ENCODE measurements at regions not wholly inside any gene's neighbourhood (a gene's known extent, or its start where the extent isn't known, plus 50 kb on each side); places are given as distances from the start of the nearest gene placed in this dataset.
"Not testable (repeated sequence)": the region's sequence is repeated elsewhere in the genome, so short reads cannot be mapped to it uniquely, and the experiment has no call there.

DNA sequence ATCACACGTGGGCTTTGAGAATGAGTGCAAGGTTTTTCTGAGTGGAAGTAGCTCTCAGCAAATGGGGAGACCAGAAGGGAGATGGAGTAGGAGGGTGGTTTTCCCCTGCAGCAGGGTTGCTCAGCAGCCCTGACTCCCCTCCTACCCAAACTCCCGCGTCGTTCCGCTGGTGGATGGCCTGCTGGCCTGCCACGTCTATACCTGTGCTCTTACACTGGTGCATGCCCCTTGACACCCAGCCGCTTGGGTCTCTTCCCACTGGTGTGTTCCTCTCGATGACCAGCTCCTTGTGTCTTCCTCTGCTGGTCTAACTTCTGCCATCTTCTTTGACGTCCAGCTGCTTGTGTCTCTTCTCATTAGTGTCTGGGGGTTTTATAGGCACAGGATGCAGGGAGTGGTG lies 1797.9 kb downstream of the NCAM2 start:
- Histone ChIP-seq H3K27me3 (no peaks in the 10 kb centered on the region), H3K4me1 (no peaks in the 10 kb centered on the region), H3K36me3 (no peaks in the 10 kb centered on the region), H3K27ac (no peak overlapping the region), H3K4me3 (no peak overlapping the region), H3K9me3 (no peaks in the 10 kb centered on the region)
- WGBS: 93% methylated on average over 9 of the region's 9 CpGs
- TF ChIP-seq, protein P1, sequence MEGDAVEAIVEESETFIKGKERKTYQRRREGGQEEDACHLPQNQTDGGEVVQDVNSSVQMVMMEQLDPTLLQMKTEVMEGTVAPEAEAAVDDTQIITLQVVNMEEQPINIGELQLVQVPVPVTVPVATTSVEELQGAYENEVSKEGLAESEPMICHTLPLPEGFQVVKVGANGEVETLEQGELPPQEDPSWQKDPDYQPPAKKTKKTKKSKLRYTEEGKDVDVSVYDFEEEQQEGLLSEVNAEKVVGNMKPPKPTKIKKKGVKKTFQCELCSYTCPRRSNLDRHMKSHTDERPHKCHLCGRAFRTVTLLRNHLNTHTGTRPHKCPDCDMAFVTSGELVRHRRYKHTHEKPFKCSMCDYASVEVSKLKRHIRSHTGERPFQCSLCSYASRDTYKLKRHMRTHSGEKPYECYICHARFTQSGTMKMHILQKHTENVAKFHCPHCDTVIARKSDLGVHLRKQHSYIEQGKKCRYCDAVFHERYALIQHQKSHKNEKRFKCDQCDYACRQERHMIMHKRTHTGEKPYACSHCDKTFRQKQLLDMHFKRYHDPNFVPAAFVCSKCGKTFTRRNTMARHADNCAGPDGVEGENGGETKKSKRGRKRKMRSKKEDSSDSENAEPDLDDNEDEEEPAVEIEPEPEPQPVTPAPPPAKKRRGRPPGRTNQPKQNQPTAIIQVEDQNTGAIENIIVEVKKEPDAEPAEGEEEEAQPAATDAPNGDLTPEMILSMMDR (IDR thresholded peaks at IDR 0.05): no peak
- TF ChIP-seq POLR2A (IDR thresholded peaks at IDR 0.05): no peak
- no peak for TF ChIP-seq EP300 (IDR thresholded peaks at IDR 0.05)
- TF ChIP-seq POLR2AphosphoS5 (IDR thresholded peaks at IDR 0.05): no peak
- DNase-seq (ENCODE audit: low spot score in 2 of 2): no peak

DNA sequence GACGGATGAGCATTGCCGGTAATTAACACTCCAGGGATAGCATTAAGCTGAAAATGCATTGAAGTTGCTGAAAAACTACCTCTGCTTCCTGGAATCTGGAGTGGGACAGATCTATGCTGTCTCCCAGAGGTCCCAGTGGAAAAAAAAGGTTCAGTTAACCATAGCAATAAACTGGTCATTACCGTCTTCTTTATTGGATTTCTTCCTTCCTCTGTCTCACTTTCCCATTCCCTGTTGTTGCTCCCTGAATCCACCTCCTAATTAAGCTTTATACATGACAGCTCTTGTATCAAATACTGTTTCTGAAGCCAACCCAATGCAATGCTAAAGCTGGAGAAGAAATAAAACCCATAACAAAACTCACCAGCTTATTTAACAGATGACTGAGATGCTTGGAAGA lies 1805.9 kb downstream of the NCAM2 start:
- H3K36me3 ChIP-seq: no peaks in the 10 kb centered on the region
- H3K9me3 ChIP-seq: no peaks in the 10 kb centered on the region
- TF ChIP-seq POLR2AphosphoS5 (IDR thresholded peaks at IDR 0.05) (no peak), EP300 (IDR thresholded peaks at IDR 0.05) (no peak), POLR2A (IDR thresholded peaks at IDR 0.05) (no peak)
- TF ChIP-seq, protein P1 (IDR thresholded peaks at IDR 0.05): no peak
- no peak overlapping the region for H3K27ac ChIP-seq
- no peak overlapping the region for H3K4me3 ChIP-seq
- H3K4me1 ChIP-seq: no peaks in the 10 kb centered on the region
- no peaks in the 10 kb centered on the region for H3K27me3 ChIP-seq
- 69% methylated on average over 3 of the region's 3 CpGs for WGBS
- no peak for DNase-seq (ENCODE audit: low spot score in 2 of 2)

DNA sequence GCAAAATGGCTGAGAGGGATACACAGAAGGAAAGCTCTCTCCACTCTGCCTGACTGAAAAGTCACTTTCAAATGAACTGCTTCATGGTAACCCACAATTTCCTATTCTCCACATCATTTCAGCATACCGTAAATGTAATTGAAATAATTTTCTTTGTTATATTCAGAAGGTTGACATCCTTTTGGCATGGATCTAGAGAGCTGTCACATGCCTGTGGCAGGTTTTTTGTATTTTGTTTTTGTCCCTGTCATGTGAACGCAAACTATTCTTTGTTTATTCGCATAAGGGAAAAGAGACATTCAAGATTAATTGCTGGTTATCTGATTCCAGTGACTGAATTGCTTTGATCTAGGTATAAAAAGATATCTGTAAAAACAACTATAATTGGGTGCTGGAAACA lies 1808.1 kb downstream of the NCAM2 start:
- Histone ChIP-seq H3K27ac (no peak overlapping the region), H3K27me3 (no peaks in the 10 kb centered on the region), H3K9me3 (no peaks in the 10 kb centered on the region), H3K4me1 (no peaks in the 10 kb centered on the region), H3K36me3 (no peaks in the 10 kb centered on the region), H3K4me3 (no peak overlapping the region)
- DNase-seq (ENCODE audit: low spot score in 2 of 2): no peak
- no peak for TF ChIP-seq POLR2AphosphoS5 (IDR thresholded peaks at IDR 0.05)
- no peak for TF ChIP-seq POLR2A (IDR thresholded peaks at IDR 0.05)
- TF ChIP-seq, protein P1 (IDR thresholded peaks at IDR 0.05): no peak
- no peak for TF ChIP-seq EP300 (IDR thresholded peaks at IDR 0.05)
- WGBS: 76% methylated on average over 3 of the region's 3 CpGs

DNA sequence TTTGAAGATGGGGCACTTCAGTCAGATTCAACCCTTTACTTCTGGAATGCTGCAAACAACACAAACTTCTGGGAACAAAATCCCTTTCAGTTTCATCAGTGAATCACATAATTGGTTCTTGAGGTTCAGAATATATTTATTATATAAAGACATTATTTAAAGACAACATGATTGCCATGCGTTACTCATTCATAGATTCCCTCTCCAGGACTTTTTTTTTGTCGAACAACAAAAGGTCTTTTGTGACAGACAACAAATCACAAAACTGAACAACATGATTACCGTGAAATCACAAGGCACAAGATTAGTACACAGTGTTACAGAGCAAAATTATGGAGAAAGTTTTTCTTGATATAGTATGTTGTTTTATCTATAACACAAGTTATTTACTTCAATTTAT lies 1815.0 kb downstream of the NCAM2 start:
- Histone ChIP-seq H3K27ac (no peak overlapping the region), H3K36me3 (no peaks in the 10 kb centered on the region), H3K4me1 (no peaks in the 10 kb centered on the region), H3K27me3 (no peaks in the 10 kb centered on the region), H3K4me3 (no peak overlapping the region), H3K9me3 (no peaks in the 10 kb centered on the region)
- no peak for DNase-seq (ENCODE audit: low spot score in 2 of 2)
- TF ChIP-seq EP300 (IDR thresholded peaks at IDR 0.05) (no peak), POLR2AphosphoS5 (IDR thresholded peaks at IDR 0.05) (no peak)
- WGBS: 75% methylated on average over 3 of the region's 3 CpGs

DNA sequence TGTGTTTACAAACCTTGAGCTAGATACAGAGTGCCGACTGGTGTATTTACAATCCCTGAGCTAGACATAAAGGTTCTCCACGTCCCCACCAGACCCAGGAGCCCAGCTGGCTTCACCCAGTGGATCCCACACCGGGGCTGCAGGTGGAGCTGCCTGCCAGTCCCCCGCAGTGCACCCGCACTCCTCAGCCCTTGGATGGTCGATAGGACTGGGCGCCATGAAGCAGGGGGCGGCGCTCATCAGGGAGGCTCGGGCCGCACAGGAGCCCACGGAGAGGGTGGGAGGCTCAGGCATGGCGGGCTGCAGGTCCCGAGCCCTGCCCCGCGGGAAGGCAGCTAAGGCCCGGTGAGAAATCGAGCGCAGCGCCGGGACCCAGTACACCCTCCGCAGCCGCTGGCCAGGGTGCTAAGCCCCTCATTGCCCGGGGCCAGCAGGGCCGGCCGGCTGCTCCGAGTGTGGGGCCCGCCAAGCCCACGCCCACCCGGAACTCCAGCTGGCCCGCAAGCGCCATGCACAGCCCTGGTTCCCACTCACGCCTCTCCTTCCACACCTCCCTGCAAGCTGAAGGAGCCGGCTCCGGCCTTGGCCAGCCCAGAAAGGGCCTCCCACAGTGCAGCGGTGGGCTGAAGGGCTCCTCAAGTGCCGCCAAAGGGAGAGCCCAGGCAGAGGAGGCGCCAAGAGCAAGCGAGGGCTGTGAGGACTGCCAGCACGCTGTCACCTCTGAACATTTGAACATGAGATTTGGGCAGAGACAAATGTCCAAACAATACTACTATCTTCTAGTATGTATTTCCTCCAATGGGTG lies 1820.7 kb downstream of the NCAM2 start:
- not testable (repeated sequence) for H3K9me3 ChIP-seq; DNase-seq (ENCODE audit: low spot score in 2 of 2); H3K27ac ChIP-seq; H3K4me3 ChIP-seq; H3K27me3 ChIP-seq; H3K36me3 ChIP-seq; H3K4me1 ChIP-seq
- WGBS: 99% methylated on average over 8 of the region's 40 CpGs

DNA sequence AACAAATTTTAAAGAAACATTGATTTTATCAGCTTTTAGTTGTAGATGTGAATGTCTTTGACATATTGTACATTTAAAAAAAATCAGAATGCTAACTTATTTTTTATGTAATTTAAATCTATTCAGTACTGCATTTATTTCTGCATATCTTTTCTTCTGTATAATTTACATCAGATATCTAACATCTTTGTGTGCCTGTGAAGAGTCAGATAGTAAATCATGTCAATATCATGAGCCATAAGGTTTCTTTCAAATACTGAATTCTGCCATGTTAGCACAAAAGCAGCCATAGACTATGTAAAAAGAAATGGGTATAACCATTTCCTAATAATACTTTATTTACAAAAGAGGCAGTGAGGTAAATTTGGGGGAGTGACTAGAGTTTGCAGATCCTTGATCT lies 1829.2 kb downstream of the NCAM2 start:
- H3K9me3 ChIP-seq: peaks cover 9% of the 10 kb centered on the region
- TF ChIP-seq EP300 (IDR thresholded peaks at IDR 0.05) (no peak), POLR2AphosphoS5 (IDR thresholded peaks at IDR 0.05) (no peak), POLR2A (IDR thresholded peaks at IDR 0.05) (no peak)
- TF ChIP-seq, protein P1 (IDR thresholded peaks at IDR 0.05): no peak
- DNase-seq (ENCODE audit: low spot score in 2 of 2): no peak
- H3K27ac ChIP-seq: no peak overlapping the region
- no peaks in the 10 kb centered on the region for H3K4me1 ChIP-seq
- no peak overlapping the region for H3K4me3 ChIP-seq
- no peaks in the 10 kb centered on the region for H3K27me3 ChIP-seq
- H3K36me3 ChIP-seq: no peaks in the 10 kb centered on the region

All from suprapubic skin (tissue), 4 donors.